ENCODE measurements at regions not wholly inside any gene's neighbourhood (a gene's known extent, or its start where the extent isn't known, plus 50 kb on each side); places are given as distances from the start of the nearest gene placed in this dataset.

GRCh38 chr20:52459150-52459549, 267.6 kb upstream of the ZFP64 start:
- TF ChIP-seq CTCF (IDR thresholded peaks at IDR 0.05; ENCODE audit: low read depth, low read length, missing input control), result no peak
- TF ChIP-seq EGR1 (IDR thresholded peaks at IDR 0.05; ENCODE audit: low read depth in 2 of 2), result no peak
- no peak for TF ChIP-seq JUND (IDR thresholded peaks at IDR 0.05)
- no peak for TF ChIP-seq GABPA (IDR thresholded peaks at IDR 0.05 in 1 of 2, conservative IDR thresholded peaks at IDR 0.05 in 1 of 2)
- no peak for TF ChIP-seq RAD21 (IDR thresholded peaks at IDR 0.05)
- TF ChIP-seq MAX (IDR thresholded peaks at IDR 0.05), result no peak
- no peak for TF ChIP-seq TAF1 (conservative IDR thresholded peaks at IDR 0.05)
- no peak for TF ChIP-seq YY1 (IDR thresholded peaks at IDR 0.05)
- no peak for TF ChIP-seq RXRA (IDR thresholded peaks at IDR 0.05)
- TF ChIP-seq ATF3 (IDR thresholded peaks at IDR 0.05), result no peak
